OCI-LY1 (cell line): ENCODE measurements at regions not wholly inside any gene's neighbourhood (a gene's known extent, or its start where the extent isn't known, plus 50 kb on each side); places are given as distances from the start of the nearest gene placed in this dataset.

ENCODE experiments used
- H2AFZ ChIP-seq: fragments of 200-600 bp; sonication (generic), shearing (Covaris generic); 2 replicates; pipeline ENCODE4 v1.6.0; 2014; ENCODE audit warnings: antibody characterized with exemption, mild to moderate bottlenecking, low read length
- H3F3A ChIP-seq: fragments of 200-600 bp; sonication (generic), shearing (Covaris generic); 2 replicates; pipeline ENCODE4 v1.6.0; 2014; ENCODE audit warnings: mild to moderate bottlenecking, antibody characterized with exemption, low read length, moderate library complexity; ENCODE audit not compliant: insufficient read depth
- H3K27ac ChIP-seq: fragments of 200-600 bp; sonication (generic); 2 replicates; pipeline ENCODE4 v1.5.1; 2014; ENCODE audit warnings: low read length, mixed run types, mild to moderate bottlenecking, low read depth; ENCODE audit not compliant: poor library complexity, severe bottlenecking
- H3K27me3 ChIP-seq: fragments of 200-600 bp; sonication (generic); 2 replicates; pipeline ENCODE4 v1.6.0; 2014; ENCODE audit warnings: antibody characterized with exemption, mild to moderate bottlenecking, low read length, moderate library complexity; ENCODE audit not compliant: insufficient read depth
- H3K36me3 ChIP-seq: fragments of 200-600 bp; sonication (generic); 2 replicates; pipeline ENCODE4 v1.6.1; 2014; ENCODE audit warnings: mild to moderate bottlenecking, antibody characterized with exemption, low read length, moderate library complexity, mixed read lengths; ENCODE audit not compliant: insufficient read depth
- H3K4me1 ChIP-seq: fragments of 200-600 bp; sonication (generic); 2 replicates; pipeline ENCODE4 v1.5.1; 2014; ENCODE audit warnings: mild to moderate bottlenecking, low read length, moderate library complexity; ENCODE audit not compliant: insufficient read depth, severe bottlenecking
- H3K4me2 ChIP-seq: fragments of 200-600 bp; sonication (generic), shearing (Covaris generic); 2 replicates; pipeline ENCODE4 v1.6.1; 2014; ENCODE audit warnings: low read length
- H3K4me3 ChIP-seq: fragments of 200-600 bp; sonication (generic); 2 replicates; pipeline ENCODE4 v1.5.1; 2014; ENCODE audit warnings: low read length, low read depth, mild to moderate bottlenecking, mixed read lengths; ENCODE audit not compliant: poor library complexity, severe bottlenecking
- H3K79me2 ChIP-seq: fragments of 200-600 bp; shearing (Covaris generic); 2 replicates; pipeline ENCODE4 v1.6.1; 2016; ENCODE audit warnings: mixed run types, low read length, mixed read lengths; ENCODE audit not compliant: insufficient read depth
- H3K9ac ChIP-seq: fragments of 200-600 bp; sonication (generic), shearing (Covaris generic); 2 replicates; pipeline ENCODE4 v1.6.1; 2014; ENCODE audit warnings: mild to moderate bottlenecking, low read length, mixed read lengths
- H3K9me2 ChIP-seq: fragments of 200-600 bp; sonication (generic), shearing (Covaris generic); 2 replicates; pipeline ENCODE4 v1.6.1; 2014; ENCODE audit warnings: low read depth, mild to moderate bottlenecking, low read length, mixed read lengths
- H3K9me3 ChIP-seq: fragments of 200-600 bp; shearing (Covaris generic); 2 replicates; pipeline ENCODE4 v1.6.1; 2014; ENCODE audit warnings: low read length, mixed read lengths
- H4K20me1 ChIP-seq: fragments of 200-600 bp; sonication (generic), shearing (Covaris generic); 2 replicates; pipeline ENCODE4 v1.6.0; 2016; ENCODE audit warnings: mild to moderate bottlenecking, low read length; ENCODE audit not compliant: insufficient read depth
- EZH2 ChIP-seq: fragments of 200-600 bp; sonication (generic), shearing (Covaris generic); IDR thresholded peaks from 2 replicates; pipeline ENCODE4 v1.8.0; 2017; ENCODE audit warnings: borderline replicate concordance, mixed run types, mild to moderate bottlenecking, antibody characterized with exemption, low read length, moderate library complexity, mixed read lengths
- TF ChIP-seq, protein P1 (sequence below): fragments of 200-600 bp; sonication (generic), shearing (Covaris generic); IDR thresholded peaks from 2 replicates; pipeline ENCODE4 v1.5.1; 2017; ENCODE audit warnings: mild to moderate bottlenecking, antibody characterized with exemption, low read length, moderate library complexity, mixed read lengths

DNA sequence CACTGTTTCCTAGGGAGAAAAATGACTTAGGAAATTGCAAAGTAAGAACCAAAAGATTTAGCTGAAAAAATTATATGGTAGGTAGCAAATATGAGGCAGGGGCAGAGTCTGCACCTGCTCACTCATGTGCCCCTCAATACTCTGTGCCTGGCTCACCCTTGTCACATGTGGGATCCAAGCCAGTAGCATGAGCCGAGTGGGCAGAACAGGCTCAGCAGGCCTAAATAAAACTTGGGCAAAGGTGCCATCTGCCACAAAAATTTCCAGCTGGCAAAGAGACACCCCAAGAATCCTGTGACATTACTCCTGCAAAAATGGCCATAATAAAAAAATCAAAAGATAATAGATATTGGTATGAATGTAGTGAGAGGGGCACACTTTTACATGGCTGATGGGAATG is 1321.2 kb downstream of the NCAM2 start:
- Histone ChIP-seq H2AFZ (no peak overlapping the region), H4K20me1 (no peaks in the 10 kb centered on the region), H3K4me1 (no peaks in the 10 kb centered on the region), H3K27me3 (no peaks in the 10 kb centered on the region), H3K79me2 (no peaks in the 10 kb centered on the region), H3K9ac (no peak overlapping the region), H3F3A (no peaks in the 10 kb centered on the region), H3K36me3 (no peaks in the 10 kb centered on the region), H3K27ac (no peak overlapping the region), H3K4me2 (no peak overlapping the region), H3K9me2 (no peaks in the 10 kb centered on the region), H3K9me3 (no peaks in the 10 kb centered on the region), H3K4me3 (no peak overlapping the region)
- no peak for TF ChIP-seq EZH2
- TF ChIP-seq, protein P1, sequence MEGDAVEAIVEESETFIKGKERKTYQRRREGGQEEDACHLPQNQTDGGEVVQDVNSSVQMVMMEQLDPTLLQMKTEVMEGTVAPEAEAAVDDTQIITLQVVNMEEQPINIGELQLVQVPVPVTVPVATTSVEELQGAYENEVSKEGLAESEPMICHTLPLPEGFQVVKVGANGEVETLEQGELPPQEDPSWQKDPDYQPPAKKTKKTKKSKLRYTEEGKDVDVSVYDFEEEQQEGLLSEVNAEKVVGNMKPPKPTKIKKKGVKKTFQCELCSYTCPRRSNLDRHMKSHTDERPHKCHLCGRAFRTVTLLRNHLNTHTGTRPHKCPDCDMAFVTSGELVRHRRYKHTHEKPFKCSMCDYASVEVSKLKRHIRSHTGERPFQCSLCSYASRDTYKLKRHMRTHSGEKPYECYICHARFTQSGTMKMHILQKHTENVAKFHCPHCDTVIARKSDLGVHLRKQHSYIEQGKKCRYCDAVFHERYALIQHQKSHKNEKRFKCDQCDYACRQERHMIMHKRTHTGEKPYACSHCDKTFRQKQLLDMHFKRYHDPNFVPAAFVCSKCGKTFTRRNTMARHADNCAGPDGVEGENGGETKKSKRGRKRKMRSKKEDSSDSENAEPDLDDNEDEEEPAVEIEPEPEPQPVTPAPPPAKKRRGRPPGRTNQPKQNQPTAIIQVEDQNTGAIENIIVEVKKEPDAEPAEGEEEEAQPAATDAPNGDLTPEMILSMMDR: no peak

GRCh38 chr21:22342889-22343288 is 1344.7 kb downstream of the NCAM2 start:
- H2AFZ ChIP-seq: no peak overlapping the region
- H3K4me3 ChIP-seq: no peak overlapping the region
- H3K36me3 ChIP-seq: no peaks in the 10 kb centered on the region
- H3K9me2 ChIP-seq: no peaks in the 10 kb centered on the region
- no peak for TF ChIP-seq EZH2
- TF ChIP-seq, protein P1: no peak
- H3K9me3 ChIP-seq: peaks cover 8% of the 10 kb centered on the region; the same call in 1 of the 2 replicates
- H3K79me2 ChIP-seq: no peaks in the 10 kb centered on the region
- H3F3A ChIP-seq: no peaks in the 10 kb centered on the region
- H3K4me2 ChIP-seq: peak overlapping the region; percentile 21; the same call in 1 of the 2 replicates
- H3K4me1 ChIP-seq: peaks cover 13% of the 10 kb centered on the region
- no peaks in the 10 kb centered on the region for H4K20me1 ChIP-seq
- no peak overlapping the region for H3K9ac ChIP-seq
- H3K27ac ChIP-seq: peak overlapping the region; percentile 30
- H3K27me3 ChIP-seq: no peaks in the 10 kb centered on the region

GRCh38 chr21:22343303-22343702 is 1345.1 kb downstream of the NCAM2 start:
- Histone ChIP-seq H2AFZ (no peak overlapping the region), H3K4me2 (peak overlapping the region; percentile 21; the same call in 1 of the 2 replicates)

More at GRCh38 chr21:22343303-22343702, 1345.1 kb downstream of the NCAM2 start:
- peaks cover 8% of the 10 kb centered on the region; the same call in 1 of the 2 replicates for H3K9me3 ChIP-seq
- TF ChIP-seq, protein P1: no peak
- no peak for TF ChIP-seq EZH2
- H3K4me1 ChIP-seq: peaks cover 13% of the 10 kb centered on the region
- H3K9ac ChIP-seq: no peak overlapping the region
- H3K9me2 ChIP-seq: no peaks in the 10 kb centered on the region
- no peaks in the 10 kb centered on the region for H3F3A ChIP-seq
- H3K36me3 ChIP-seq: no peaks in the 10 kb centered on the region
- H3K4me3 ChIP-seq: no peak overlapping the region
- H4K20me1 ChIP-seq: no peaks in the 10 kb centered on the region
- H3K79me2 ChIP-seq: no peaks in the 10 kb centered on the region
- peak overlapping the region; percentile 30 for H3K27ac ChIP-seq
- no peaks in the 10 kb centered on the region for H3K27me3 ChIP-seq
